Brain microvascular endothelial cell (primary cell): ENCODE measurements at regions not wholly inside any gene's neighbourhood (a gene's known extent, or its start where the extent isn't known, plus 50 kb on each side); places are given as distances from the start of the nearest gene placed in this dataset.

Source experiments
- DNase-seq: peaks from one replicate; pipeline ENCODE4 v3.0.0-alpha.2; 2020
- H3K27ac ChIP-seq: fragments of 250-450 bp; sonication (Bioruptor Pico); 2 replicates; pipeline ENCODE4 v1.5.1; 2020; ENCODE audit warnings: mild to moderate bottlenecking, moderate library complexity
- H3K27me3 ChIP-seq: fragments of 250-450 bp; sonication (Bioruptor Pico); replicated peaks from 2 replicates; pipeline ENCODE4 v1.5.1; 2020; ENCODE audit warnings: mild to moderate bottlenecking
- H3K36me3 ChIP-seq: fragments of 250-450 bp; sonication (Bioruptor Pico); replicated peaks from 2 replicates; pipeline ENCODE4 v1.5.1; 2020; ENCODE audit warnings: mild to moderate bottlenecking
- H3K4me3 ChIP-seq: 2 replicates; pipeline ENCODE4 v1.5.1; 2011; ENCODE audit warnings: low read depth, mild to moderate bottlenecking, control low read depth, low read length, moderate library complexity
- in situ Hi-C: cut with HindIII; loops from 2 replicates; pipeline ENCODE4 v1.10.0; 2017; ENCODE audit warnings: low sequenced_read_pairs, low pct_ligation_motif_present
- TF ChIP-seq, protein P1 (sequence below): IDR thresholded peaks from 2 replicates; pipeline ENCODE4 v1.5.1; 2011; ENCODE audit warnings: low read depth, mild to moderate bottlenecking, moderate library complexity, low read length, control low read depth, inconsistent platforms; ENCODE audit errors: missing control alignments

DNA sequence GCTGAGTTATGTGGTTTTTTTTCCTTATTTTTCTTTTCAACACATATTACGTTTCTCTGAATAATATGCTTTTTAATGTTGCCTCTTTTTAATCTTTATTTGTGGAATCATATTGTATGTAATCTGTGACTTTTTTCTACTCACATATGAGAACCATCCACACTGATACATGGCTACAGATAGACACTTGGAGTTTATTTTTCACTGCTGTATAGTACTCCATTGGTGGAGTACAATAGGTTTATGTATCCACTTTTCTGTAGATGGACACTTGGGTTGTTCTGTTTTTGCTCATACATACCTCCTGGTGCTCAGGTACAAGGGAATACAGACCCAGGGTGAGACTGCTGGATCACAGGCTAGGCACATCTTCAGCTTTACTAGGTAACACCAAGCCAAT lies 71.5 kb upstream of the ERG start:
- in situ Hi-C loops: no loop called here
- DNase-seq: no peak
- Histone ChIP-seq H3K4me3 (no peak overlapping the region), H3K27me3 (no peaks in the 10 kb centered on the region), H3K36me3 (no peaks in the 10 kb centered on the region), H3K27ac (no peak overlapping the region)
- TF ChIP-seq, protein P1, sequence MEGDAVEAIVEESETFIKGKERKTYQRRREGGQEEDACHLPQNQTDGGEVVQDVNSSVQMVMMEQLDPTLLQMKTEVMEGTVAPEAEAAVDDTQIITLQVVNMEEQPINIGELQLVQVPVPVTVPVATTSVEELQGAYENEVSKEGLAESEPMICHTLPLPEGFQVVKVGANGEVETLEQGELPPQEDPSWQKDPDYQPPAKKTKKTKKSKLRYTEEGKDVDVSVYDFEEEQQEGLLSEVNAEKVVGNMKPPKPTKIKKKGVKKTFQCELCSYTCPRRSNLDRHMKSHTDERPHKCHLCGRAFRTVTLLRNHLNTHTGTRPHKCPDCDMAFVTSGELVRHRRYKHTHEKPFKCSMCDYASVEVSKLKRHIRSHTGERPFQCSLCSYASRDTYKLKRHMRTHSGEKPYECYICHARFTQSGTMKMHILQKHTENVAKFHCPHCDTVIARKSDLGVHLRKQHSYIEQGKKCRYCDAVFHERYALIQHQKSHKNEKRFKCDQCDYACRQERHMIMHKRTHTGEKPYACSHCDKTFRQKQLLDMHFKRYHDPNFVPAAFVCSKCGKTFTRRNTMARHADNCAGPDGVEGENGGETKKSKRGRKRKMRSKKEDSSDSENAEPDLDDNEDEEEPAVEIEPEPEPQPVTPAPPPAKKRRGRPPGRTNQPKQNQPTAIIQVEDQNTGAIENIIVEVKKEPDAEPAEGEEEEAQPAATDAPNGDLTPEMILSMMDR: no peak

DNA sequence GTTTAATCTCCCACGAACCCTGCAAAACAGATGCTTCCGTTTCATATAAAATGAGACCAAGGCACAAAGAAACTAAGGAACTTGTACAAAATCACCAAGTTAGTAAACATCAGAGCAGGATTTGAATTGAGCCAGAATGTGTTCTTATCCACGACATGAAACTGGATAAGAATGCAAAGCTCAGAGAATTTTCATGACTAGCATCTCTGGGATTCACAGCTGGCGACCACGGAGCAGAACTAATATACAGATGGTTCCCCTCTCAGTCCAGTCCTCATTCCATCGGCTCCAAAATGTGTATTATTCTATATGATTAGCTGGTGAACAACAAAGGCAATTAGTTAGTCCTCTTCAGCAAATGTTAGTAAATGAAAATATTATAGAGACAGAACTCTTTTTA lies 72.3 kb upstream of the ERG start:
- no peak for DNase-seq
- in situ Hi-C loops: no loop called here
- H3K27me3 ChIP-seq: no peaks in the 10 kb centered on the region
- H3K27ac ChIP-seq: no peak overlapping the region
- H3K36me3 ChIP-seq: no peaks in the 10 kb centered on the region
- TF ChIP-seq, protein P1: no peak
- no peak overlapping the region for H3K4me3 ChIP-seq

DNA sequence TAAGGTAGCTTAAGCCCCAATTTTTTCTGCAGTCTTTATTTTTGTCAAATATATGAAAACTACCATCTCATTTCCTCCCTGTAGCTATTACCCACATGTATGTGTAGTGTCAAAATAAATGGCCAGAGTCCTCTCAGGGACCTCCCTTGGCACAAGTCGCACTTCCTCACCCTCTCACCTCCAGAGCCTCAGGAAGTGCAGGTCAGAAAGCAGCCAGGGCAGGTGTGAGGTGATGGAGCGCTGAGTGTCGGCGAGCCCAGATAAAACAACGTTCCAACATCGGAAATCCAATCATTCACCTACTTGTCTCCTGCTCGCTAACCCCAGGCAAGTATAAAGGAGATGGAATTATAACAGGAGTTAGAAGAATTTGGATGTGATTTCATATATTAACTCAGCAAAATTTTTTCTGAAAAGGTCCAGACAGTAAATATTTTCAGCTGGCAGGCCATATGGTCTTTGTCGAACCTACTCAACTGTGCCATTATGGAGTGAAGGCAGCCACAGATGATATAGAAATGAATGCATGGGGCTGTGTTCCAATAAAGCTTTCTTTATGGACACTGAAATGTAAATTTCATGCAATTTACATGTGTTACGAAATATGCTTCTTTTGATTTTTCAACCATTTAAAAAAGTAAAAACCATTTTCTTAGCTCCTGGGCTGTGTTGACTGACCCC lies 76.8 kb upstream of the ERG start:
- Histone ChIP-seq H3K4me3 (no peak overlapping the region), H3K27ac (no peak overlapping the region), H3K27me3 (no peaks in the 10 kb centered on the region), H3K36me3 (no peaks in the 10 kb centered on the region)
- in situ Hi-C loops: no loop called here
- DNase-seq: no peak
- TF ChIP-seq, protein P1: no peak

DNA sequence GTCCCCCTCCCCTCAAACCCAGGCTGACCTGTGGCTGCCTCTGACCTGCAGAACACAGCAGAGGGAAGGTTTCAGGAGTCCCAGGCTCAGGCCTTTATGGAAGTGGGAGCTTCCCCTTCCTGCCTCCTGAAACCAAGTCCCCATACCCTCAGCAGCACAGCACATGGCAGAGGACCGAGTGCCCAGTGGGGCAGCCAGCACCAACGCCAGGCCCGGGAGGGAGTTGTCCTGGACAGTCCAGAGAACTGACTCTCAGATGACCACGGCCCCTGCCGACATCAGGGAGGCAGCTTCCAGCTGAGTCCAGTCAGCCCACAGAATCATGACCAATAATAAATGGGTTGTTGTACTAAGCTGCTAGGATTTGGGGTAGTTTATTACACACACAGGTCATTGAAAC lies 79.6 kb upstream of the ERG start:
- DNase-seq: no peak
- Histone ChIP-seq H3K4me3 (no peak overlapping the region), H3K27me3 (no peaks in the 10 kb centered on the region), H3K36me3 (no peaks in the 10 kb centered on the region), H3K27ac (no peak overlapping the region)
- TF ChIP-seq, protein P1: no peak
- in situ Hi-C loops: no loop called here

DNA sequence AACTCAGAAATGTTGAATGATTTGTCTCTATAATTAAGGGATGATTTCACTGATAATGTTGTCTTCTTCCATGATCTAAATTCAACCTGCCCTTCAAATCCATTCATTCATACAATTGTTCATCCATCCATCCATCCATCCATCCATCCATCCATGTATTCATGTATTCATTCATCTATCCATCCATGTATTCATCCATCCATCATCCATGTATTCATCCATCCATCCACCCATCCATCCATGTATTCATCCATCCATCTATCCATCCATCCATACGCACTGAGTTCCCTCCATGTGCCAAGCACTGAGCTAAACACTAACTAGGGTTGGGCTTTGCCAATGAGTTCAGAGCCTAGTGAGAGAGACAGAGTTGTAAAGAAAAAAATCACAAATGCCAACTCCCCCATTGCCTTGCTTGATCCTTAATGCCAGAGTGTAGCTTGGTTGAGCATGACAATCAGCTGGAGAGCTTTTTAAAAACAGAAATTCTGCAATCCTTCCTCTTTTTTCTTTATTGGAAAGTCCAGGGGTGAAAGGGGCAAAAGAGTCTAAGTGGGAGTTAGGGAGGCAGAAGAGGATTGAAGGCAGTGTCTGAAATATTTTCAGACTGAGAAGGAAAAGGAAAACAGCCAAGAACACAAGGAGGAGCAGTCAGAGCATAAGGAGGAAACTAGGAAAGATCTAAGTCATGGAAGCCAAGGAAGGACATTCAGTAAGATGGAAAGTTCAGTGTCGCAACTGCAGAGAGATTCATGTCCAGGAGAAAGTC lies 92.4 kb upstream of the ERG start:
- Histone ChIP-seq H3K27me3 (peaks cover 6% of the 10 kb centered on the region), H3K4me3 (no peak overlapping the region), H3K36me3 (no peaks in the 10 kb centered on the region), H3K27ac (no peak overlapping the region)
- TF ChIP-seq, protein P1: no peak
- in situ Hi-C loops: no loop called here
- no peak for DNase-seq
